ENCODE measurements at regions not wholly inside any gene's neighbourhood (a gene's known extent, or its start where the extent isn't known, plus 50 kb on each side); places are given as distances from the start of the nearest gene placed in this dataset.

GRCh38 chr9:134494273-134494815, 147.3 kb upstream of the COL5A1 start:
- no peaks in the 10 kb centered on the region for H3K79me2 ChIP-seq (ENCODE audit: control insufficient read depth, insufficient read depth, low read length)
- no TSS peak for BruUV-seq (replicated peaks)
- in situ Hi-C loops (cut with MboI): no loop called here
- POLR2A ChIA-PET: no interaction called here
- no peak overlapping the region for H3K4me3 ChIP-seq
- DNase-seq (ENCODE audit: extremely low read depth in 1 of 4, low spot score in 3 of 4): no peak
- FAIRE-seq: no peak
- no peak overlapping the region for H2AFZ ChIP-seq (ENCODE audit: low read depth, low read length)
- no peaks in the 10 kb centered on the region for H3K9me3 ChIP-seq (replicated peaks; ENCODE audit: control insufficient read depth, insufficient read depth, low read depth, low read length)
- no peaks in the 10 kb centered on the region for H3K36me3 ChIP-seq (ENCODE audit: control insufficient read depth, insufficient read depth, low read length)
- no peak overlapping the region for H3K27ac ChIP-seq (ENCODE audit: extremely low read depth, low read depth, low read length)
- ATAC-seq: no peak
- H3K9me1 ChIP-seq (ENCODE audit: control insufficient read depth, insufficient read depth, low read length): no peaks in the 10 kb centered on the region
- no peaks in the 10 kb centered on the region; the same call in 1 of the 2 replicates for H4K20me1 ChIP-seq (replicated peaks; ENCODE audit: control insufficient read depth, insufficient read depth, low read length)
- WGBS (ENCODE audit: insufficient coverage, low coverage, missing lambda C conversion rate): 0% methylated on average over 6 of the region's 17 CpGs
- intact Hi-C loops (cut with micrococcal nuclease): no loop called here
- no peak overlapping the region for H3K9ac ChIP-seq (ENCODE audit: insufficient read depth in 1 of 2, low read depth in 2 of 2, low read length in 2 of 2)
- TF ChIP-seq, protein P1, sequence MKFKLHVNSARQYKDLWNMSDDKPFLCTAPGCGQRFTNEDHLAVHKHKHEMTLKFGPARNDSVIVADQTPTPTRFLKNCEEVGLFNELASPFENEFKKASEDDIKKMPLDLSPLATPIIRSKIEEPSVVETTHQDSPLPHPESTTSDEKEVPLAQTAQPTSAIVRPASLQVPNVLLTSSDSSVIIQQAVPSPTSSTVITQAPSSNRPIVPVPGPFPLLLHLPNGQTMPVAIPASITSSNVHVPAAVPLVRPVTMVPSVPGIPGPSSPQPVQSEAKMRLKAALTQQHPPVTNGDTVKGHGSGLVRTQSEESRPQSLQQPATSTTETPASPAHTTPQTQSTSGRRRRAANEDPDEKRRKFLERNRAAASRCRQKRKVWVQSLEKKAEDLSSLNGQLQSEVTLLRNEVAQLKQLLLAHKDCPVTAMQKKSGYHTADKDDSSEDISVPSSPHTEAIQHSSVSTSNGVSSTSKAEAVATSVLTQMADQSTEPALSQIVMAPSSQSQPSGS (CRISPR knock-in tag; IDR thresholded peaks at IDR 0.05): no peak
- no peak for TF ChIP-seq TRIM25 (IDR thresholded peaks at IDR 0.05; ENCODE audit: borderline replicate concordance)
- no peak for TF ChIP-seq SP1 (CRISPR knock-in tag; IDR thresholded peaks at IDR 0.05)
- TF ChIP-seq, protein P2, sequence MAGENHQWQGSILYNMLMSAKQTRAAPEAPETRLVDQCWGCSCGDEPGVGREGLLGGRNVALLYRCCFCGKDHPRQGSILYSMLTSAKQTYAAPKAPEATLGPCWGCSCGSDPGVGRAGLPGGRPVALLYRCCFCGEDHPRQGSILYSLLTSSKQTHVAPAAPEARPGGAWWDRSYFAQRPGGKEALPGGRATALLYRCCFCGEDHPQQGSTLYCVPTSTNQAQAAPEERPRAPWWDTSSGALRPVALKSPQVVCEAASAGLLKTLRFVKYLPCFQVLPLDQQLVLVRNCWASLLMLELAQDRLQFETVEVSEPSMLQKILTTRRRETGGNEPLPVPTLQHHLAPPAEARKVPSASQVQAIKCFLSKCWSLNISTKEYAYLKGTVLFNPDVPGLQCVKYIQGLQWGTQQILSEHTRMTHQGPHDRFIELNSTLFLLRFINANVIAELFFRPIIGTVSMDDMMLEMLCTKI (IDR thresholded peaks at IDR 0.05; ENCODE audit: partially characterized antibody): no peak
- no peak for TF ChIP-seq MAX (CRISPR knock-in tag; IDR thresholded peaks at IDR 0.05)
- TF ChIP-seq FOXA1 (IDR thresholded peaks at IDR 0.05; ENCODE audit: borderline replicate concordance): no peak
- TF ChIP-seq ZNF431 (CRISPR knock-in tag; IDR thresholded peaks at IDR 0.05): no peak
- no peak for TF ChIP-seq TBL1XR1 (IDR thresholded peaks at IDR 0.05; ENCODE audit: low read length in 2 of 2)
- no peak for TF ChIP-seq MEIS2 (IDR thresholded peaks at IDR 0.05; ENCODE audit: partially characterized antibody)
- TF ChIP-seq GTF2F1 (IDR thresholded peaks at IDR 0.05; ENCODE audit: low read depth, low read length): no peak
- no peak for TF ChIP-seq U2AF1 (optimal IDR thresholded peaks at IDR 0.05; ENCODE audit: low read depth, low read length)
- TF ChIP-seq ZNF589 (CRISPR knock-in tag; IDR thresholded peaks at IDR 0.05; ENCODE audit: low read depth): no peak
- no peak for TF ChIP-seq RFX5 (IDR thresholded peaks at IDR 0.05; ENCODE audit: low read depth, low read length)
- TF ChIP-seq ZNF398 (CRISPR knock-in tag; IDR thresholded peaks at IDR 0.05): no peak
- TF ChIP-seq, protein P3, sequence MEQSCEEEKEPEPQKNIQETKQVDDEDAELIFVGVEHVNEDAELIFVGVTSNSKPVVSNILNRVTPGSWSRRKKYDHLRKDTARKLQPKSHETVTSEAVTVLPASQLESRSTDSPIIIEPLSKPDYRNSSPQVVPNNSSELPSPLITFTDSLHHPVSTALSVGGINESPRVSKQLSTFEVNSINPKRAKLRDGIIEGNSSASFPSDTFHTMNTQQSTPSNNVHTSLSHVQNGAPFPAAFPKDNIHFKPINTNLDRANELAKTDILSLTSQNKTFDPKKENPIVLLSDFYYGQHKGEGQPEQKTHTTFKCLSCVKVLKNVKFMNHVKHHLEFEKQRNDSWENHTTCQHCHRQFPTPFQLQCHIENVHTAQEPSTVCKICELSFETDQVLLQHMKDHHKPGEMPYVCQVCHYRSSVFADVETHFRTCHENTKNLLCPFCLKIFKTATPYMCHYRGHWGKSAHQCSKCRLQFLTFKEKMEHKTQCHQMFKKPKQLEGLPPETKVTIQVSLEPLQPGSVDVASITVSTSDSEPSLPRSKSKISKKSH (CRISPR knock-in tag; IDR thresholded peaks at IDR 0.05): no peak
- CTCF ChIA-PET (ENCODE audit: low intra/inter-chr PET ratio): no interaction called here
- no peak overlapping the region for H3K4me2 ChIP-seq (ENCODE audit: insufficient read depth, low read length)
- no peaks in the 10 kb centered on the region for H3K4me1 ChIP-seq (replicated peaks in 1 of 2; ENCODE audit: control insufficient read depth in 2 of 2, insufficient read depth in 2 of 2, low read length in 2 of 2)
- peaks cover 30 to 70% of the 10 kb centered on the region in 2 experiments for H3K27me3 ChIP-seq (ENCODE audit: control insufficient read depth in 2 of 2, insufficient read depth in 2 of 2, low read length in 2 of 2)
